ENCODE measurements at regions not wholly inside any gene's neighbourhood (a gene's known extent, or its start where the extent isn't known, plus 50 kb on each side); places are given as distances from the start of the nearest gene placed in this dataset.
"Not testable (repeated sequence)": the region's sequence is repeated elsewhere in the genome, so short reads cannot be mapped to it uniquely, and the experiment has no call there.

GRCh38 chr13:44311011-44311780 is 62.4 kb upstream of the SERP2 start:
- intact Hi-C loops (cut with DNase I) = no loop called here
- H3K4me1 ChIP-seq = peaks cover 2% of the 10 kb centered on the region
- no peaks in the 10 kb centered on the region for H3K36me3 ChIP-seq
- no peak overlapping the region for H3K4me3 ChIP-seq
- no peak overlapping the region for H3K27ac ChIP-seq
- ATAC-seq (peak; percentile 66 to 81), DNase-seq (peak; percentile 76)
- H3K27me3 ChIP-seq (ENCODE audit: low read depth) = no peaks in the 10 kb centered on the region
- H3K9me3 ChIP-seq = no peaks in the 10 kb centered on the region
- no peak for TF ChIP-seq CTCF (IDR thresholded peaks at IDR 0.05)

GRCh38 chr13:44312131-44312530 is 61.5 kb upstream of the SERP2 start:
- intact Hi-C loops (cut with DNase I) = no loop called here
- TF ChIP-seq CTCF (IDR thresholded peaks at IDR 0.05) = no peak
- H3K27ac ChIP-seq = no peak overlapping the region

GRCh38 chr13:44312834-44313551 is 60.6 kb upstream of the SERP2 start:
- Histone ChIP-seq H3K36me3 (no peaks in the 10 kb centered on the region), H3K4me3 (no peak overlapping the region), H3K27me3 (ENCODE audit: low read depth) (no peaks in the 10 kb centered on the region), H3K9me3 (no peaks in the 10 kb centered on the region), H3K27ac (no peak overlapping the region), H3K4me1 (no peaks in the 10 kb centered on the region)
- TF ChIP-seq CTCF (IDR thresholded peaks at IDR 0.05) = no peak
- peak in 1 of 2 donors; percentile 31 for ATAC-seq
- DNase-seq = no peak
- intact Hi-C loops (cut with DNase I) = no loop called here

More at GRCh38 chr13:44312131-44312530, 61.5 kb upstream of the SERP2 start:
- H3K27me3 ChIP-seq (ENCODE audit: low read depth) = no peaks in the 10 kb centered on the region
- H3K4me3 ChIP-seq = no peak overlapping the region
- H3K4me1 ChIP-seq = no peaks in the 10 kb centered on the region
- ATAC-seq (no peak), DNase-seq (no peak)
- H3K36me3 ChIP-seq = no peaks in the 10 kb centered on the region
- H3K9me3 ChIP-seq = no peaks in the 10 kb centered on the region

- H3K36me3 ChIP-seq = no peaks in the 10 kb centered on the region
- H3K9me3 ChIP-seq = no peaks in the 10 kb centered on the region
- no peak overlapping the region for H3K4me3 ChIP-seq
- intact Hi-C loops (cut with DNase I) = no loop called here
- H3K4me1 ChIP-seq = no peaks in the 10 kb centered on the region
- no peak for TF ChIP-seq CTCF (IDR thresholded peaks at IDR 0.05)
- H3K27ac ChIP-seq = no peak overlapping the region
- no peak for ATAC-seq
- DNase-seq = no peak
- H3K27me3 ChIP-seq (ENCODE audit: low read depth) = no peaks in the 10 kb centered on the region
Measured at GRCh38 chr13:44313674-44314073, 60.0 kb upstream of the SERP2 start.

GRCh38 chr13:44314160-44314559 is 59.5 kb upstream of the SERP2 start:
- H3K4me1 ChIP-seq; H3K27me3 ChIP-seq (ENCODE audit: low read depth); DNase-seq; H3K36me3 ChIP-seq; H3K27ac ChIP-seq; ATAC-seq; intact Hi-C loops (cut with DNase I); H3K4me3 ChIP-seq; H3K9me3 ChIP-seq: not testable (repeated sequence)

GRCh38 chr13:44317752-44318151 is 55.9 kb upstream of the SERP2 start:
- H3K36me3 ChIP-seq = no peaks in the 10 kb centered on the region
- no peaks in the 10 kb centered on the region for H3K4me1 ChIP-seq
- H3K27me3 ChIP-seq (ENCODE audit: low read depth) = no peaks in the 10 kb centered on the region
- no peak overlapping the region for H3K27ac ChIP-seq
- H3K4me3 ChIP-seq = no peak overlapping the region
- H3K9me3 ChIP-seq = no peaks in the 10 kb centered on the region
- intact Hi-C loops (cut with DNase I) = no loop called here
- no peak for TF ChIP-seq CTCF (IDR thresholded peaks at IDR 0.05)
- DNase-seq = no peak
- ATAC-seq = no peak

All from lower lobe of right lung (tissue), 2 donors.